Gastrocnemius medialis (tissue), 4 donors: ENCODE measurements at regions not wholly inside any gene's neighbourhood (a gene's known extent, or its start where the extent isn't known, plus 50 kb on each side); places are given as distances from the start of the nearest gene placed in this dataset.

Source experiments
- POLR2A ChIP-seq, 2 donors: fragments of 450-650 bp; IDR thresholded peaks; one replicate each; pipeline ENCODE4 v1.6.1; 2017; ENCODE audit warnings: antibody characterized with exemption in 2 of 2, mild to moderate bottlenecking in 2 of 2, moderate library complexity in 2 of 2
- TF ChIP-seq, protein P1 (sequence below), 5 experiments: fragments of 450-650 bp in 3 of 5; fragments of 200-600 bp in 2 of 5; sonication (generic) in 2 of 5; IDR thresholded peaks in 4 of 5; conservative IDR thresholded peaks in 1 of 5; 1 replicate in 4 of 5; 2 replicates in 1 of 5; pipeline ENCODE4 v1.5.1; 2016 to 2019; ENCODE audit warnings: antibody characterized with exemption in 5 of 5, mild to moderate bottlenecking in 3 of 5, moderate library complexity in 3 of 5

GRCh38 chr5:42317575-42317974 lies 105.7 kb upstream of the GHR start:
- TF ChIP-seq, protein P1, sequence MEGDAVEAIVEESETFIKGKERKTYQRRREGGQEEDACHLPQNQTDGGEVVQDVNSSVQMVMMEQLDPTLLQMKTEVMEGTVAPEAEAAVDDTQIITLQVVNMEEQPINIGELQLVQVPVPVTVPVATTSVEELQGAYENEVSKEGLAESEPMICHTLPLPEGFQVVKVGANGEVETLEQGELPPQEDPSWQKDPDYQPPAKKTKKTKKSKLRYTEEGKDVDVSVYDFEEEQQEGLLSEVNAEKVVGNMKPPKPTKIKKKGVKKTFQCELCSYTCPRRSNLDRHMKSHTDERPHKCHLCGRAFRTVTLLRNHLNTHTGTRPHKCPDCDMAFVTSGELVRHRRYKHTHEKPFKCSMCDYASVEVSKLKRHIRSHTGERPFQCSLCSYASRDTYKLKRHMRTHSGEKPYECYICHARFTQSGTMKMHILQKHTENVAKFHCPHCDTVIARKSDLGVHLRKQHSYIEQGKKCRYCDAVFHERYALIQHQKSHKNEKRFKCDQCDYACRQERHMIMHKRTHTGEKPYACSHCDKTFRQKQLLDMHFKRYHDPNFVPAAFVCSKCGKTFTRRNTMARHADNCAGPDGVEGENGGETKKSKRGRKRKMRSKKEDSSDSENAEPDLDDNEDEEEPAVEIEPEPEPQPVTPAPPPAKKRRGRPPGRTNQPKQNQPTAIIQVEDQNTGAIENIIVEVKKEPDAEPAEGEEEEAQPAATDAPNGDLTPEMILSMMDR (IDR thresholded peaks at IDR 0.05 in 4 of 5, conservative IDR thresholded peaks at IDR 0.05 in 1 of 5), result no peak
- no peak for TF ChIP-seq POLR2A (IDR thresholded peaks at IDR 0.05)
